Right lobe of liver (tissue), 6 donors: ENCODE measurements at regions not wholly inside any gene's neighbourhood (a gene's known extent, or its start where the extent isn't known, plus 50 kb on each side); places are given as distances from the start of the nearest gene placed in this dataset.

Source experiments
- ATAC-seq, 4 donors: fragments of 200-7000 bp; cut with Tn5 transposase; one replicate each; pipeline ENCODE4 v1.9.1; 2020; ENCODE audit warnings: mild to moderate bottlenecking in 4 of 4, moderate library complexity in 4 of 4
- DNase-seq, 3 donors: peaks; one replicate each; pipeline ENCODE4 v3.0.0-alpha.2; 2020
- H3K27ac ChIP-seq, 3 donors: fragments of 200-600 bp; one replicate each; pipeline ENCODE4 v1.8.0; 2022
- H3K27me3 ChIP-seq, 2 donors: fragments of 200-600 bp; one replicate each; pipeline ENCODE4 v1.8.0; 2022
- H3K36me3 ChIP-seq, 4 donors: fragments of 200-600 bp; sonication (generic) in 1 of 4; one replicate each; pipeline versions ENCODE4 v1.5.1 to v1.8.0; 2017 to 2022; ENCODE audit warnings: control low read depth in 1 of 4
- H3K4me1 ChIP-seq, 4 donors: fragments of 200-600 bp; sonication (generic) in 1 of 4; one replicate each; pipeline versions ENCODE4 v1.5.1 to v1.8.0; 2017 to 2022; ENCODE audit warnings: control low read depth in 1 of 4
- H3K4me3 ChIP-seq, 3 donors: fragments of 200-600 bp; one replicate each; pipeline ENCODE4 v1.8.0; 2022
- H3K9me3 ChIP-seq, 4 donors: fragments of 200-600 bp; sonication (generic) in 1 of 4; one replicate each; pipeline versions ENCODE4 v1.5.1 to v1.8.0; 2017 to 2022; ENCODE audit warnings: control low read depth in 1 of 4
- CTCF ChIP-seq, 4 donors: fragments of 200-600 bp in 3 of 4; fragments of 450-650 bp in 1 of 4; IDR thresholded peaks; one replicate each; pipeline versions ENCODE4 v1.5.1 to v1.8.0; 2016 to 2022; ENCODE audit warnings: antibody characterized with exemption in 4 of 4, mild to moderate bottlenecking in 2 of 4
- POLR2A ChIP-seq: fragments of 450-650 bp; IDR thresholded peaks from one replicate; pipeline ENCODE4 v1.6.1; 2017; ENCODE audit warnings: antibody characterized with exemption, mild to moderate bottlenecking
- WGBS: methylation state at CpG from one replicate; pipeline ENCODE4 v1.1.6; 2018; ENCODE audit warnings: low coverage, low lambda C conversion rate; ENCODE audit not compliant: insufficient coverage; ENCODE audit errors: missing lambda C conversion rate; 5-methylcytosine and 5-hydroxymethylcytosine counted together
- intact Hi-C, 2 donors: fragments of 100-400 bp; cut with DNase I; formaldehyde crosslinking; loops; one replicate each; pipeline versions ENCODE4 v1.11.2 to v1.14.1; 2022
- donor health status: DM: no; HTN: yes; CAD: no.
- donor health status: DM: no; HTN: no; CAD: no.
- donor health status: DM: no; HTN: no; CAD: no.
- donor health status: DM: no; HTN: yes; CAD: no.
- donor health status: DM: no; HTN: yes; CAD: no.

- Histone ChIP-seq H3K27ac (no peak overlapping the region), H3K27me3 (no peaks in the 10 kb centered on the region), H3K9me3 (no peaks in the 10 kb centered on the region), H3K36me3 (no peaks in the 10 kb centered on the region), H3K4me1 (no peaks in the 10 kb centered on the region), H3K4me3 (no peak overlapping the region)
- DNase-seq (no peak), ATAC-seq (no peak)
- no peak for TF ChIP-seq CTCF (IDR thresholded peaks at IDR 0.05)
- no peak for TF ChIP-seq POLR2A
- WGBS = 63% methylated on average over 4 of the region's 4 CpGs
- intact Hi-C loops = no loop called here
These were observed 478.8 kb upstream of the CCL2 start for GRCh38 chr17:33776304-33776703.

- Histone ChIP-seq H3K27me3 (no peaks in the 10 kb centered on the region), H3K4me1 (no peaks in the 10 kb centered on the region), H3K9me3 (no peaks in the 10 kb centered on the region), H3K4me3 (no peak overlapping the region), H3K36me3 (no peaks in the 10 kb centered on the region), H3K27ac (no peak overlapping the region)
- DNase-seq (no peak), ATAC-seq (no peak)
- 84% methylated on average over 9 of the region's 9 CpGs for WGBS
- intact Hi-C loops = no loop called here
- TF ChIP-seq CTCF (IDR thresholded peaks at IDR 0.05) (no peak), POLR2A (no peak)
These were observed 478.2 kb upstream of the CCL2 start for GRCh38 chr17:33776903-33777302.

GRCh38 chr17:33777674-33778073 is 477.4 kb upstream of the CCL2 start:
- Histone ChIP-seq H3K27ac (no peak overlapping the region), H3K9me3 (no peaks in the 10 kb centered on the region), H3K27me3 (no peaks in the 10 kb centered on the region), H3K4me3 (no peak overlapping the region), H3K36me3 (no peaks in the 10 kb centered on the region), H3K4me1 (no peaks in the 10 kb centered on the region)
- WGBS = 80% methylated on average over 4 of the region's 5 CpGs
- ATAC-seq = no peak
- no peak for DNase-seq
- TF ChIP-seq CTCF (IDR thresholded peaks at IDR 0.05) (no peak), POLR2A (no peak)
- intact Hi-C loops = no loop called here

GRCh38 chr17:33778505-33779233 is 476.4 kb upstream of the CCL2 start:
- Histone ChIP-seq H3K36me3 (no peaks in the 10 kb centered on the region), H3K27ac (no peak overlapping the region), H3K4me1 (no peaks in the 10 kb centered on the region), H3K4me3 (no peak overlapping the region), H3K27me3 (no peaks in the 10 kb centered on the region), H3K9me3 (no peaks in the 10 kb centered on the region)
- DNase-seq (no peak), ATAC-seq (no peak)
- intact Hi-C loops = no loop called here
- WGBS = 56% methylated on average over 6 of the region's 7 CpGs
- TF ChIP-seq CTCF (IDR thresholded peaks at IDR 0.05) (no peak), POLR2A (no peak)
